ENCODE measurements at regions not wholly inside any gene's neighbourhood (a gene's known extent, or its start where the extent isn't known, plus 50 kb on each side); places are given as distances from the start of the nearest gene placed in this dataset.

DNA sequence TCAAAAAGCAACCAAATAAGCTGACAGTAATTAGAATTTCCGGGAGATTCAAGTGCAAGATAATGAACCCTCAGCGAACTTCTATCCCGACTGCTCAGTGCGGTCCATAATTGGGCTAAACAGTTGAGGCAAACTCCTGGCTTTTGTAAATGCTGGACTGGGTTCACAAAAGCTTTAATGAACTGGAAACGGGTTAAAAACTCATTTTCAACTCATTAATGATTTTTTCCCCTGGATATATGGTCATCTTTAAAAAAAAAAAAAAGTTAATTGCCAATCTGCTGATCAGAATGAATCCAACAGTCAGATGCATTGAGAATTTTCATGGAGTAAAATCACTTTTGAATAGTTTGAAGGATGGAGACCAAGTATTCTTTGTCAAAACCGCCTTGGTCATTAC lies 79.5 kb upstream of the WWC1 start:
- ATAC-seq = no peak
- TF ChIP-seq, protein P1, sequence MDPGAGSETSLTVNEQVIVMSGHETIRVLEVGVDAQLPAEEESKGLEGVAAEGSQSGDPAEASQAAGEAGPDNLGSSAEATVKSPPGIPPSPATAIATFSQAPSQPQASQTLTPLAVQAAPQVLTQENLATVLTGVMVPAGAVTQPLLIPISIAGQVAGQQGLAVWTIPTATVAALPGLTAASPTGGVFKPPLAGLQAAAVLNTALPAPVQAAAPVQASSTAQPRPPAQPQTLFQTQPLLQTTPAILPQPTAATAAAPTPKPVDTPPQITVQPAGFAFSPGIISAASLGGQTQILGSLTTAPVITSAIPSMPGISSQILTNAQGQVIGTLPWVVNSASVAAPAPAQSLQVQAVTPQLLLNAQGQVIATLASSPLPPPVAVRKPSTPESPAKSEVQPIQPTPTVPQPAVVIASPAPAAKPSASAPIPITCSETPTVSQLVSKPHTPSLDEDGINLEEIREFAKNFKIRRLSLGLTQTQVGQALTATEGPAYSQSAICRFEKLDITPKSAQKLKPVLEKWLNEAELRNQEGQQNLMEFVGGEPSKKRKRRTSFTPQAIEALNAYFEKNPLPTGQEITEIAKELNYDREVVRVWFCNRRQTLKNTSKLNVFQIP (CRISPR knock-in tag; IDR thresholded peaks at IDR 0.05; ENCODE audit: borderline replicate concordance, low read depth) = no peak
- TF ChIP-seq, protein P2, sequence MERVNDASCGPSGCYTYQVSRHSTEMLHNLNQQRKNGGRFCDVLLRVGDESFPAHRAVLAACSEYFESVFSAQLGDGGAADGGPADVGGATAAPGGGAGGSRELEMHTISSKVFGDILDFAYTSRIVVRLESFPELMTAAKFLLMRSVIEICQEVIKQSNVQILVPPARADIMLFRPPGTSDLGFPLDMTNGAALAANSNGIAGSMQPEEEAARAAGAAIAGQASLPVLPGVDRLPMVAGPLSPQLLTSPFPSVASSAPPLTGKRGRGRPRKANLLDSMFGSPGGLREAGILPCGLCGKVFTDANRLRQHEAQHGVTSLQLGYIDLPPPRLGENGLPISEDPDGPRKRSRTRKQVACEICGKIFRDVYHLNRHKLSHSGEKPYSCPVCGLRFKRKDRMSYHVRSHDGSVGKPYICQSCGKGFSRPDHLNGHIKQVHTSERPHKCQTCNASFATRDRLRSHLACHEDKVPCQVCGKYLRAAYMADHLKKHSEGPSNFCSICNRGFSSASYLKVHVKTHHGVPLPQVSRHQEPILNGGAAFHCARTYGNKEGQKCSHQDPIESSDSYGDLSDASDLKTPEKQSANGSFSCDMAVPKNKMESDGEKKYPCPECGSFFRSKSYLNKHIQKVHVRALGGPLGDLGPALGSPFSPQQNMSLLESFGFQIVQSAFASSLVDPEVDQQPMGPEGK (CRISPR knock-in tag; IDR thresholded peaks at IDR 0.05; ENCODE audit: borderline replicate concordance) = no peak
- TF ChIP-seq OSR1 (CRISPR knock-in tag; IDR thresholded peaks at IDR 0.05) (no peak), SNAI2 (CRISPR knock-in tag; IDR thresholded peaks at IDR 0.05) (no peak), BACH2 (CRISPR knock-in tag; IDR thresholded peaks at IDR 0.05; ENCODE audit: borderline replicate concordance) (no peak), ZNF565 (CRISPR knock-in tag; conservative IDR thresholded peaks at IDR 0.05; ENCODE audit: low read depth) (no peak), GLIS3 (CRISPR knock-in tag; IDR thresholded peaks at IDR 0.05) (no peak), CSDC2 (CRISPR knock-in tag; IDR thresholded peaks at IDR 0.05) (no peak), ZC3H10 (CRISPR knock-in tag; IDR thresholded peaks at IDR 0.05) (no peak), ZFP3 (CRISPR knock-in tag; IDR thresholded peaks at IDR 0.05) (no peak), ZNF70 (CRISPR knock-in tag; IDR thresholded peaks at IDR 0.05) (no peak), ESRRG (CRISPR knock-in tag; IDR thresholded peaks at IDR 0.05) (no peak)
- TF ChIP-seq, protein P3, sequence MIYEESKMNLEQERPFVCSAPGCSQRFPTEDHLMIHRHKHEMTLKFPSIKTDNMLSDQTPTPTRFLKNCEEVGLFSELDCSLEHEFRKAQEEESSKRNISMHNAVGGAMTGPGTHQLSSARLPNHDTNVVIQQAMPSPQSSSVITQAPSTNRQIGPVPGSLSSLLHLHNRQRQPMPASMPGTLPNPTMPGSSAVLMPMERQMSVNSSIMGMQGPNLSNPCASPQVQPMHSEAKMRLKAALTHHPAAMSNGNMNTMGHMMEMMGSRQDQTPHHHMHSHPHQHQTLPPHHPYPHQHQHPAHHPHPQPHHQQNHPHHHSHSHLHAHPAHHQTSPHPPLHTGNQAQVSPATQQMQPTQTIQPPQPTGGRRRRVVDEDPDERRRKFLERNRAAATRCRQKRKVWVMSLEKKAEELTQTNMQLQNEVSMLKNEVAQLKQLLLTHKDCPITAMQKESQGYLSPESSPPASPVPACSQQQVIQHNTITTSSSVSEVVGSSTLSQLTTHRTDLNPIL (CRISPR knock-in tag; IDR thresholded peaks at IDR 0.05; ENCODE audit: low read depth) = no peak
- TF ChIP-seq, protein P4, sequence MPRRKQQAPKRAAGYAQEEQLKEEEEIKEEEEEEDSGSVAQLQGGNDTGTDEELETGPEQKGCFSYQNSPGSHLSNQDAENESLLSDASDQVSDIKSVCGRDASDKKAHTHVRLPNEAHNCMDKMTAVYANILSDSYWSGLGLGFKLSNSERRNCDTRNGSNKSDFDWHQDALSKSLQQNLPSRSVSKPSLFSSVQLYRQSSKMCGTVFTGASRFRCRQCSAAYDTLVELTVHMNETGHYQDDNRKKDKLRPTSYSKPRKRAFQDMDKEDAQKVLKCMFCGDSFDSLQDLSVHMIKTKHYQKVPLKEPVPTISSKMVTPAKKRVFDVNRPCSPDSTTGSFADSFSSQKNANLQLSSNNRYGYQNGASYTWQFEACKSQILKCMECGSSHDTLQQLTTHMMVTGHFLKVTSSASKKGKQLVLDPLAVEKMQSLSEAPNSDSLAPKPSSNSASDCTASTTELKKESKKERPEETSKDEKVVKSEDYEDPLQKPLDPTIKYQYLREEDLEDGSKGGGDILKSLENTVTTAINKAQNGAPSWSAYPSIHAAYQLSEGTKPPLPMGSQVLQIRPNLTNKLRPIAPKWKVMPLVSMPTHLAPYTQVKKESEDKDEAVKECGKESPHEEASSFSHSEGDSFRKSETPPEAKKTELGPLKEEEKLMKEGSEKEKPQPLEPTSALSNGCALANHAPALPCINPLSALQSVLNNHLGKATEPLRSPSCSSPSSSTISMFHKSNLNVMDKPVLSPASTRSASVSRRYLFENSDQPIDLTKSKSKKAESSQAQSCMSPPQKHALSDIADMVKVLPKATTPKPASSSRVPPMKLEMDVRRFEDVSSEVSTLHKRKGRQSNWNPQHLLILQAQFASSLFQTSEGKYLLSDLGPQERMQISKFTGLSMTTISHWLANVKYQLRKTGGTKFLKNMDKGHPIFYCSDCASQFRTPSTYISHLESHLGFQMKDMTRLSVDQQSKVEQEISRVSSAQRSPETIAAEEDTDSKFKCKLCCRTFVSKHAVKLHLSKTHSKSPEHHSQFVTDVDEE (CRISPR knock-in tag; IDR thresholded peaks at IDR 0.05) = no peak

DNA sequence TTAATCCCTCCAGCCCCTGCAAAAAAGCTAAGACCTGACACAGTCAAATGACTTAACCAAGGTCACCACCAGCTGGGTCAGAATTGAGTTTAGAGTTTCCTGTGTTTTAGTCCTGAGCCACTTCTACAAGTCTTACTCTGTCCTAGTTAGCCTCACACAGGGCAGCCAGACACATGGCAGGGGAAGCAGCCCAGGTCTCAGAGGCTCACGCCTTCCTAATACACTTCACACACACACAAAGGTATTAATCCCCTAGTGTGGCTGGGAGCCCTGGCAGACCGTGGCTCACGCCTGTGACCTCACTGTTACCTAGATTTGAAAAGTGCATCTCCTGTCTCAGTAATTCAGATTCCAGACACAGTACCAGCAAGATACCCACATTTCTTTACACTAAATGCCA lies 77.4 kb upstream of the WWC1 start:
- no peak for ATAC-seq
- no peak for TF ChIP-seq BACH2 (CRISPR knock-in tag; IDR thresholded peaks at IDR 0.05; ENCODE audit: borderline replicate concordance)

DNA sequence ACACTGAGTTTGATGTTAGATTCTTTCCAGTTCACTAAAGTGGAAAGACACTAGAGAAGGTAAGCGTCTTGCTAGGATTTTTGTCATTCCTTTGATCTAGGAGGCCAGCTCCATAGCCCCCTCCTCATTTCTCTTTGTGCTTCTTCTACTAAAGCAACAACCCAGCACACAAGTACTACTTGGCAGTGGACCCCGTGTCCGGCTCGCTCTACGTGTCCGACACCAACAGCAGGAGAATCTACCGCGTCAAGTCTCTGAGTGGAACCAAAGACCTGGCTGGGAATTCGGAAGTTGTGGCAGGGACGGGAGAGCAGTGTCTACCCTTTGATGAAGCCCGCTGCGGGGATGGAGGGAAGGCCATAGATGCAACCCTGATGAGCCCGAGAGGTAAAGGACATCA lies 76.6 kb upstream of the WWC1 start:
- TF ChIP-seq RARB (CRISPR knock-in tag; IDR thresholded peaks at IDR 0.05) = no peak
- no peak for TF ChIP-seq ZNF70 (CRISPR knock-in tag; IDR thresholded peaks at IDR 0.05)
- no peak for ATAC-seq

DNA sequence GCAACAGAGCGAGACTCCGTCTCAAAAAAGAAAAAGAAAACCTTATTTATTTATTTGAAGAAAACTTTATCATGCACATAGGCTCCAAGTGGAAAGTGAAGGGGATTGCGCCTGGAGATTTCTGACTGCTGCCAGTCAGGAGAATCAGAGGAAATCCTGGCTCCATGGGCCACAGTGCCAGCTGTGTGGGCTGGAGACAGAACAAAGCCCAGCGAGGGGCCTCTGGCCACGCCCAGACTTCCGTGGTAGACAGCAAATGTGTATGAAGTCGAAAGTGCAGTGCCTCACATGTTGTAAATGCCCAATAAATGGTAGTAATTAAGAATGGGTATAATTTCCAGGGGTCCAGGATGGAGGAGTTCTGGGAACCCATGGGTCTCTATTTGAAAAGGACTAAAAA lies 75.8 kb upstream of the WWC1 start:
- TF ChIP-seq, protein P2 (CRISPR knock-in tag; IDR thresholded peaks at IDR 0.05; ENCODE audit: borderline replicate concordance) = no peak
- TF ChIP-seq ZC3H10 (CRISPR knock-in tag; IDR thresholded peaks at IDR 0.05) (no peak), SNAI2 (CRISPR knock-in tag; IDR thresholded peaks at IDR 0.05) (no peak), ZFP3 (CRISPR knock-in tag; IDR thresholded peaks at IDR 0.05) (no peak), GLIS3 (CRISPR knock-in tag; IDR thresholded peaks at IDR 0.05) (no peak)
- TF ChIP-seq, protein P3 (CRISPR knock-in tag; IDR thresholded peaks at IDR 0.05; ENCODE audit: low read depth) = no peak
- no peak for ATAC-seq

Data from SK-N-SH treated with all-trans-retinoic acid at 6 μM for 48 hours (cell line).